HG02981 (cell line): ENCODE measurements at regions not wholly inside any gene's neighbourhood (a gene's known extent, or its start where the extent isn't known, plus 50 kb on each side); places are given as distances from the start of the nearest gene placed in this dataset.
"Not testable (repeated sequence)": the region's sequence is repeated elsewhere in the genome, so short reads cannot be mapped to it uniquely, and the experiment has no call there.

Experiments
- ATAC-seq: cut with Tn5 transposase; IDR thresholded peaks from one replicate; pipeline ENCODE4 v1.9.1; 2021; ENCODE audit warnings: mild to moderate bottlenecking, moderate library complexity; ENCODE audit not compliant: unreplicated experiment

DNA sequence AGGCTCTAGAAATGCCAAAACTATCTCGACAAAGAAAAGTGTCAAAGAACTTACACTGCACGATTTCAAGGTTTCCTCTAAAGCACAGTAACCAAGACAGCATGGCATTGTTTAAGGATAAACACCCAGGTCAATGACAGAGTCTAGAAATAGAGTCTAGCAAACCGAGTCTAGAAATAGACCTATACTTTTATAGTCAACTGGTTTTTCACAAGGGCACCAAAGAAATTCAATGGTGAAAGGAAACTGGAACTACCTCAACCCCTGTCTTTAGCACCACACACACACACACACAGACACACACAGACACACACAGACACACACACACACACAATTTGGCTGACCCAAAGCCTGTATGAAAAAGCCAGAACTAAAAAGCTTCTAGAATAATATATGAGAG, 67.1 kb upstream of the PGBD5 start:
- no peak for ATAC-seq

GRCh38 chr1:230490436-230490835, 64.3 kb upstream of the PGBD5 start:
- no peak for ATAC-seq

GRCh38 chr1:230487773-230488428, 61.8 kb upstream of the PGBD5 start:
- ATAC-seq: no peak

DNA sequence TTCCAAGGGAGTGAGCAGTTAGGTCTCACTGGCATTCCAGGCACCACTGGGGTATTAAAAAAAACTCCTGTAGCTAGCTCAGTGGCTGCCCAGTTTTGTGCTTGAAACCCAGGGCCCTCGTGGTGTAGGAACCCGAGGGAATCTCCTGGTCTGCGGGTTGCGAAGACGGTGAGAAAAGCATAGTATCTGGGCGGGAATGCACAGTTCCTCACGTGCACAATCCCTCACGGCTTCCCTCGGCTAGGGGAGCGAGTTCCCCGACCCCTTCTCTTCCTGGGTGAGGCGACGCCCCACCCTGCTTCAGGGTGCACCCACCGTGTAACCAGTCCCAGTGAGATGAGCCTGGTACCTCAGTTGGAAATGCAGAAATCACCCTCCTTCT, 50.5 kb upstream of the PGBD5 start:
- ATAC-seq: no peak

GRCh38 chr1:230475856-230476621, 49.9 kb upstream of the PGBD5 start:
- ATAC-seq: not testable (repeated sequence)
